Lower leg skin (tissue), 4 donors: ENCODE measurements at regions not wholly inside any gene's neighbourhood (a gene's known extent, or its start where the extent isn't known, plus 50 kb on each side); places are given as distances from the start of the nearest gene placed in this dataset.

Experiments used
- DNase-seq, 2 donors: peaks; one replicate each; pipeline ENCODE4 v3.0.0-alpha.2; 2019; ENCODE audit warnings: low spot score in 2 of 2
- H3K4me3 ChIP-seq: fragments of 200-600 bp; sonication (generic); 2 replicates; pipeline ENCODE4 v1.5.1; 2017; ENCODE audit warnings: mild to moderate bottlenecking, low read depth; ENCODE audit not compliant: poor library complexity, severe bottlenecking
- POLR2A ChIP-seq, 2 donors: fragments of 450-650 bp; IDR thresholded peaks; one replicate each; pipeline ENCODE4 v1.6.1; 2016 to 2017; ENCODE audit warnings: antibody characterized with exemption in 2 of 2, mild to moderate bottlenecking in 1 of 2, moderate library complexity in 1 of 2
- WGBS, 2 donors: methylation state at CpG; one replicate each; pipeline ENCODE4 v1.1.5; 2018; 5-methylcytosine and 5-hydroxymethylcytosine counted together
- intact Hi-C: fragments of 100-400 bp; cut with DNase I; formaldehyde crosslinking; loops from one replicate; pipeline ENCODE4 v1.15.0; 2023; ENCODE audit warnings: low total_unique reads
- TF ChIP-seq, protein P1 (sequence below), 3 donors: fragments of 450-650 bp; IDR thresholded peaks; one replicate each; pipeline ENCODE4 v1.5.1; 2016; ENCODE audit warnings: antibody characterized with exemption in 3 of 3, mild to moderate bottlenecking in 3 of 3, moderate library complexity in 2 of 3

DNA sequence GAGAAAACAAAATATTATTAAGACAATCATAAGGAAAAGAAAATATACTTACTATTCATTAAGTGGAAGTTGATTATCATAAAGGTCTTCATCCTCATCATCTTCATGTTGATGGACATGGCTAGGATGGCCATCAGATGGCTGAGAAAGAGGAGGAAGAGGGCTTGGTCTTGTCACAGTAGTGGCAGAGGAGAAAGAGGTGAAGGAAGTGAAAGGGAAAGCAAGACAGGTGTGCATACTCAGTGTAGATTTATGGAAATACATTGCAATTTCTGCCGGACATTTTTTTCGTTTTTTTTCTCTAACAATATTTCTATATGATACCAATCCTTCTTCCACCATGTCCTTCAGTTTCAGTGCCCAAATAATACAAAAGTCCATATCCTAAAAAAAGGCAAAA, 1409.8 kb downstream of the PCDH7 start:
- H3K4me3 ChIP-seq: no peak overlapping the region
- intact Hi-C loops: no loop called here
- TF ChIP-seq, protein P1, sequence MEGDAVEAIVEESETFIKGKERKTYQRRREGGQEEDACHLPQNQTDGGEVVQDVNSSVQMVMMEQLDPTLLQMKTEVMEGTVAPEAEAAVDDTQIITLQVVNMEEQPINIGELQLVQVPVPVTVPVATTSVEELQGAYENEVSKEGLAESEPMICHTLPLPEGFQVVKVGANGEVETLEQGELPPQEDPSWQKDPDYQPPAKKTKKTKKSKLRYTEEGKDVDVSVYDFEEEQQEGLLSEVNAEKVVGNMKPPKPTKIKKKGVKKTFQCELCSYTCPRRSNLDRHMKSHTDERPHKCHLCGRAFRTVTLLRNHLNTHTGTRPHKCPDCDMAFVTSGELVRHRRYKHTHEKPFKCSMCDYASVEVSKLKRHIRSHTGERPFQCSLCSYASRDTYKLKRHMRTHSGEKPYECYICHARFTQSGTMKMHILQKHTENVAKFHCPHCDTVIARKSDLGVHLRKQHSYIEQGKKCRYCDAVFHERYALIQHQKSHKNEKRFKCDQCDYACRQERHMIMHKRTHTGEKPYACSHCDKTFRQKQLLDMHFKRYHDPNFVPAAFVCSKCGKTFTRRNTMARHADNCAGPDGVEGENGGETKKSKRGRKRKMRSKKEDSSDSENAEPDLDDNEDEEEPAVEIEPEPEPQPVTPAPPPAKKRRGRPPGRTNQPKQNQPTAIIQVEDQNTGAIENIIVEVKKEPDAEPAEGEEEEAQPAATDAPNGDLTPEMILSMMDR (IDR thresholded peaks at IDR 0.05): no peak
- no peak for TF ChIP-seq POLR2A (IDR thresholded peaks at IDR 0.05)
- WGBS, 2 donors: 90% methylated on average over 2 of the region's 2 CpGs
- DNase-seq: no peak

DNA sequence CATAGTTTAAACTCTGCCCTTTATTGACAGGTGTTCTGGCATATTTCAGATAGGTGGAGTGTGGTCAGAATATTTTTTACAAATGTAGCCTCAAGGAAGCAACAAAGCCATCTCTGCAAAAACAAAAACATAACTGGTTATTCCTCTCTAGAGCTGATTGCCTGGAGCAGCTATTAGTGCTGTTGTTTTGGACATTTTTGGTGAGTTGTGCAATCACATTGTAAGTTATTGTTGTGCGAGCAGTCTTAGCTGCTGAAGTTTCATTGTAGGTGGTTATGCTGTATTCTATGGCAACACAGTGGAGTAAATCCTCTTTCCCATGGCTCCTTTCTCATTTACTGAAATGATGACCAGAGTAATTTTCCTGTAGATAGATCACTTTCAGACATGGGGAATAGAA, 1413.0 kb downstream of the PCDH7 start:
- TF ChIP-seq POLR2A (IDR thresholded peaks at IDR 0.05): no peak
- TF ChIP-seq, protein P1 (IDR thresholded peaks at IDR 0.05): no peak
- 80 to 87% methylated on average over 1 of the region's 1 CpG for WGBS, 2 donors
- H3K4me3 ChIP-seq: no peak overlapping the region
- intact Hi-C loops: no loop called here
- DNase-seq: no peak

DNA sequence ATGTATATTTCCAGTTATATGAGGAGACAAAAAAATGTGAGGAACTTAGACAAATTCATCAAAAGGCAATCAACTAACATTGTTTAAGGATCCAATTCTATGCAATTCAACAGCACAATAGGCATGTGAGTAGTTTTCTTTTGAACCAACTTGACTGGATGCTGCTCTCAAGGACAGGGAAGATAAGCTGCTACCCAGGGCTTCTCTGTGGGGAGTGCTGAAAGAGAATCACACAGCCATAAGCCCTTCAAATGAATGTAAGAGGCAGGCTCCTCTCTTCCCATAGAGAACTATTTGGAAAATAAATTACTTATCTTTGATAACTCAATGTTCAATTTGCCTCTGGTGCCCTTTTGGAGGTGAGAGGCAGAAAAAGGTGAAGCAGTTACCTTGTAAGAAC, 1413.6 kb downstream of the PCDH7 start:
- intact Hi-C loops: no loop called here
- no peak for TF ChIP-seq POLR2A (IDR thresholded peaks at IDR 0.05)
- TF ChIP-seq, protein P1 (IDR thresholded peaks at IDR 0.05): no peak
- DNase-seq: no peak

GRCh38 chr4:32135642-32136041, 1415.5 kb downstream of the PCDH7 start:
- H3K4me3 ChIP-seq: no peak overlapping the region
- intact Hi-C loops: loop anchor here (5.0 kb wide), 1 partner anchor 53 kb away; no protein-coding TSS in a partner anchor
- TF ChIP-seq, protein P1 (IDR thresholded peaks at IDR 0.05): no peak
- TF ChIP-seq POLR2A (IDR thresholded peaks at IDR 0.05): no peak
- DNase-seq: no peak

More for the DNA sequence above, 1413.6 kb downstream of the PCDH7 start:
- H3K4me3 ChIP-seq: no peak overlapping the region

DNA sequence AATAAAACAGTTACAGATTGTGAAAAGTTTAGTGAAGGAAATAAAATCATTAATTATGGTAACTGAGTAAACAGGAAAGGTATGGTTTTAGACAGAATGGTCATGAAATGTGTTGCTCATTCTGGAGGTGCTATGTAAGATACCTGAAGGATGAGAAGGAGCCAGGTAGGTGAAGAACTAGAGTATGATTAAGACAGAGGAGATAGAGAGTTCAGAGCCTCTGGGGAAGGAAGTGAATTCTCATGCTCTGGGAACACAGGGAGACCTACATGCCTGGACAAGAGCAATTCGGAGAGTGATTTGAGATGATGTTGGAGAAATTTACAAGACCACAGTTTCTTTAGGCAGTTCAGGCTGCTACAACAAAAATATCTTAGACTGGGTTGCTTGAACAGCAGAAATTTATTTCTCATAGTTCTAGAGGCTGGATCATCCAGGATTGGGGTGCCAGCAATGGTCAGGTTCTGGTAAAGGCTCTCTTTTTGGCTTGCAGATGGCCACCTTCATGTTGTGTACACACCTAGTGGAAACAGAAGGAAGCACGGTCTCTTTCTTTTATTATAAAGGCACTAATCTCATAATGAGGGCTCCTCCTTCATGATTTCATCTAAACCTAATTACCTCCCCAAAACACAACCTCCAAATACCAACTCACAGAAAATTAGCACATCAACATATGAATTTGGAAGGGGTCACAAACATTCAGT, 1416.1 kb downstream of the PCDH7 start:
- DNase-seq: no peak
- intact Hi-C loops: loop anchor here (5.0 kb wide), 1 partner anchor 54 kb away; no protein-coding TSS in a partner anchor
- 66 to 69% methylated on average over 2 of the region's 2 CpGs for WGBS, 2 donors
- H3K4me3 ChIP-seq: no peak overlapping the region
- TF ChIP-seq POLR2A (IDR thresholded peaks at IDR 0.05): no peak

GRCh38 chr4:32140636-32141035, 1420.5 kb downstream of the PCDH7 start:
- DNase-seq: no peak
- no peak overlapping the region for H3K4me3 ChIP-seq
- no peak for TF ChIP-seq POLR2A (IDR thresholded peaks at IDR 0.05)
- TF ChIP-seq, protein P1 (IDR thresholded peaks at IDR 0.05): no peak
- intact Hi-C loops: no loop called here
- 32 to 42% methylated on average over 2 of the region's 2 CpGs for WGBS, 2 donors
